ENCODE measurements at regions not wholly inside any gene's neighbourhood (a gene's known extent, or its start where the extent isn't known, plus 50 kb on each side); places are given as distances from the start of the nearest gene placed in this dataset.

GRCh38 chr6:28634761-28635546 lies 109.3 kb downstream of the GPX5 start:
- H4K91ac ChIP-seq (ENCODE audit: low read depth, low read length, poor library complexity) = no peak overlapping the region
- H3K9ac ChIP-seq (ENCODE audit: low read depth, low read length, poor library complexity) = peak overlapping the region; percentile 68
- H2AK5ac ChIP-seq (ENCODE audit: low read depth, low read length) = no peak overlapping the region
- peak overlapping the region; percentile 4 for H3K27ac ChIP-seq (replicated peaks; ENCODE audit: low read length)
- no peak overlapping the region for H3K4ac ChIP-seq (ENCODE audit: low read length)
- peak overlapping the region; percentile 47 to 84 for H3K4me3 ChIP-seq (ENCODE audit: low read length in 2 of 2)
- H3K27me3 ChIP-seq (ENCODE audit: control insufficient read depth in 3 of 3, insufficient read depth in 3 of 3, low read depth in 1 of 3, low read length in 3 of 3) = peaks cover 0 to 42% (median 7%) of the 10 kb centered on the region in 3 experiments
- H2AFZ ChIP-seq (ENCODE audit: low read length) = peak overlapping the region; percentile 92
- no peaks in the 10 kb centered on the region for H3K79me1 ChIP-seq (ENCODE audit: low read depth, low read length)
- peak overlapping the region; percentile 80 for H3K18ac ChIP-seq (ENCODE audit: low read length)
- H3K4me1 ChIP-seq (ENCODE audit: control insufficient read depth in 2 of 2, insufficient read depth in 1 of 2, low read depth in 1 of 2, low read length in 2 of 2) = peaks cover 0 to 3% of the 10 kb centered on the region in 2 donors
- no peaks in the 10 kb centered on the region for H3K9me3 ChIP-seq (replicated peaks in 1 of 2; ENCODE audit: control insufficient read depth in 2 of 2, insufficient read depth in 1 of 2, low read depth in 1 of 2, low read length in 2 of 2)
- H4K8ac ChIP-seq (ENCODE audit: low read depth, low read length) = no peak overlapping the region
- no peak overlapping the region for H2BK12ac ChIP-seq (ENCODE audit: low read length)
- WGBS, 2 donors (ENCODE audit: extremely low coverage in 2 of 2, insufficient read length in 2 of 2, insufficient replicate concordance in 1 of 2) = no CpG with 5 or more reads among the region's 48 CpGs
- H2BK120ac ChIP-seq (ENCODE audit: low read depth, low read length) = no peak overlapping the region
- H2BK5ac ChIP-seq (ENCODE audit: low read length) = peak overlapping the region; percentile 60
- DNase-seq (ENCODE audit: low spot score) = no peak
- H3K23ac ChIP-seq (ENCODE audit: low read depth, low read length, poor library complexity) = no peak overlapping the region
- peak overlapping the region; percentile 72 for H3K4me2 ChIP-seq (ENCODE audit: insufficient read depth, low read length, poor library complexity, severe bottlenecking)
- H3K36me3 ChIP-seq (replicated peaks in 1 of 2; ENCODE audit: control insufficient read depth in 2 of 2, insufficient read depth in 2 of 2, low read length in 2 of 2) = no peaks in the 10 kb centered on the region
- H2BK15ac ChIP-seq (ENCODE audit: low read length) = peak overlapping the region; percentile 67
- H3K14ac ChIP-seq (ENCODE audit: low read length) = no peak overlapping the region

DNA sequence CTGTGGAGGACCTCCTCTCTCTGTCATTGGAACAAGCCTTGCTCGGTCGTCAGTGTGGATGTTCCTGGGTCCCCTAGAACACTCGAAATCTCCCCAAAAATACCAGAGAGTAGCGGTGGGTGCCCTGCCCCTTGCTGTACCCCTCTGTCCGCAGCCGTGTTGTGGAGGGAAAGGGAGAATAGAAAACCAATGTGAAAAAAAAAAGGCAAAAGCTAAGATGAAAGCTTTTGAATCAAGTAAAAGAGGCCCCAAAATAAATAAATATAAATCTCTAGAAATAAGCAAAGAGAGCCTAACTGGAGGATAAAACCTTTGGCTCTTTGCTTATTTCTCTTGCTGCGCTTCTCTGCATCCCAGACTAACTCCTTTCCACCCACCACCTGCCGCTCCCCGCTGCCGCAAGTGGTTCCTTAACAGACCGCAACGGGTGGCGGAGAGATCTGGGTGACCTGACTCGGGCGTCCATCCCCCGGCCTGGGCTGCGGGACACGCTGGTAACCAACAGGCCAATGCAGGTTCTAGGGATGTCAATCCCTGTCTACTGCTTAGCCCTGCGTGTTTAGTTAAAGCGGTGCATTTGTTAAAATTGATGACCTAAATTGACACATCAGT lies 110.0 kb downstream of the GPX5 start:
- Histone ChIP-seq H3K79me1 (ENCODE audit: low read depth, low read length) (no peaks in the 10 kb centered on the region), H3K36me3 (replicated peaks in 1 of 2; ENCODE audit: control insufficient read depth in 2 of 2, insufficient read depth in 2 of 2, low read length in 2 of 2) (no peaks in the 10 kb centered on the region), H3K14ac (ENCODE audit: low read length) (no peak overlapping the region), H3K18ac (ENCODE audit: low read length) (peak overlapping the region; percentile 90), H3K9me3 (replicated peaks in 1 of 2; ENCODE audit: control insufficient read depth in 2 of 2, insufficient read depth in 1 of 2, low read depth in 1 of 2, low read length in 2 of 2) (no peaks in the 10 kb centered on the region), H3K4me1 (ENCODE audit: control insufficient read depth in 2 of 2, insufficient read depth in 1 of 2, low read depth in 1 of 2, low read length in 2 of 2) (peaks cover 0 to 3% of the 10 kb centered on the region in 2 donors), H3K4me3 (ENCODE audit: low read length in 2 of 2) (peak overlapping the region; percentile 47 to 84), H3K27ac (replicated peaks; ENCODE audit: low read length) (no peak overlapping the region), H4K8ac (ENCODE audit: low read depth, low read length) (no peak overlapping the region), H2BK5ac (ENCODE audit: low read length) (peak overlapping the region; percentile 60), H3K27me3 (ENCODE audit: control insufficient read depth in 3 of 3, insufficient read depth in 3 of 3, low read depth in 1 of 3, low read length in 3 of 3) (peaks cover 0 to 42% (median 7%) of the 10 kb centered on the region in 3 experiments), H2BK15ac (ENCODE audit: low read length) (peak overlapping the region; percentile 67), H3K4ac (ENCODE audit: low read length) (no peak overlapping the region), H3K23ac (ENCODE audit: low read depth, low read length, poor library complexity) (no peak overlapping the region), H3K4me2 (ENCODE audit: insufficient read depth, low read length, poor library complexity, severe bottlenecking) (peak overlapping the region; percentile 72), H3K9ac (ENCODE audit: low read depth, low read length, poor library complexity) (peak overlapping the region; percentile 81), H4K91ac (ENCODE audit: low read depth, low read length, poor library complexity) (no peak overlapping the region), H2BK12ac (ENCODE audit: low read length) (no peak overlapping the region), H2AK5ac (ENCODE audit: low read depth, low read length) (no peak overlapping the region), H2BK120ac (ENCODE audit: low read depth, low read length) (no peak overlapping the region), H2AFZ (ENCODE audit: low read length) (peak overlapping the region; percentile 92)
- WGBS, 2 donors (ENCODE audit: extremely low coverage in 2 of 2, insufficient read length in 2 of 2, insufficient replicate concordance in 1 of 2) = no CpG with 5 or more reads among the region's 20 CpGs
- no peak for DNase-seq (ENCODE audit: low spot score)

GRCh38 chr6:28638787-28639430 lies 113.2 kb downstream of the GPX5 start:
- H3K23ac ChIP-seq (ENCODE audit: low read depth, low read length, poor library complexity) = no peak overlapping the region
- no peak overlapping the region for H2BK12ac ChIP-seq (ENCODE audit: low read length)
- H3K14ac ChIP-seq (ENCODE audit: low read length) = no peak overlapping the region
- no peak overlapping the region for H2BK5ac ChIP-seq (ENCODE audit: low read length)
- H2BK15ac ChIP-seq (ENCODE audit: low read length) = no peak overlapping the region
- peaks cover 0 to 4% of the 10 kb centered on the region in 2 donors for H3K4me1 ChIP-seq (ENCODE audit: control insufficient read depth in 2 of 2, insufficient read depth in 1 of 2, low read depth in 1 of 2, low read length in 2 of 2)
- no peaks in the 10 kb centered on the region for H3K79me1 ChIP-seq (ENCODE audit: low read depth, low read length)
- peaks cover 0 to 2% of the 10 kb centered on the region in 2 donors for H3K9me3 ChIP-seq (replicated peaks in 1 of 2; ENCODE audit: control insufficient read depth in 2 of 2, insufficient read depth in 1 of 2, low read depth in 1 of 2, low read length in 2 of 2)
- H2AFZ ChIP-seq (ENCODE audit: low read length) = no peak overlapping the region
- no peak overlapping the region for H3K18ac ChIP-seq (ENCODE audit: low read length)
- H2BK120ac ChIP-seq (ENCODE audit: low read depth, low read length) = no peak overlapping the region
- H4K91ac ChIP-seq (ENCODE audit: low read depth, low read length, poor library complexity) = no peak overlapping the region
- H4K8ac ChIP-seq (ENCODE audit: low read depth, low read length) = no peak overlapping the region
- H3K4ac ChIP-seq (ENCODE audit: low read length) = no peak overlapping the region
- DNase-seq (ENCODE audit: low spot score) = no peak
- H2AK5ac ChIP-seq (ENCODE audit: low read depth, low read length) = no peak overlapping the region
- H3K4me2 ChIP-seq (ENCODE audit: insufficient read depth, low read length, poor library complexity, severe bottlenecking) = no peak overlapping the region
- H3K9ac ChIP-seq (ENCODE audit: low read depth, low read length, poor library complexity) = no peak overlapping the region
- no peak overlapping the region for H3K27ac ChIP-seq (replicated peaks; ENCODE audit: low read length)
- peaks cover 0 to 35% (median 5%) of the 10 kb centered on the region in 3 experiments for H3K27me3 ChIP-seq (ENCODE audit: control insufficient read depth in 3 of 3, insufficient read depth in 3 of 3, low read depth in 1 of 3, low read length in 3 of 3)
- no CpG with 5 or more reads among the region's 21 CpGs for WGBS, 2 donors (ENCODE audit: extremely low coverage in 2 of 2, insufficient read length in 2 of 2, insufficient replicate concordance in 1 of 2)
- no peak overlapping the region for H3K4me3 ChIP-seq (ENCODE audit: low read length in 2 of 2)
- H3K36me3 ChIP-seq (replicated peaks in 1 of 2; ENCODE audit: control insufficient read depth in 2 of 2, insufficient read depth in 2 of 2, low read length in 2 of 2) = no peaks in the 10 kb centered on the region

Measured in neuronal stem cell (in vitro differentiated cells).